DOHH2 (cell line): ENCODE measurements at regions not wholly inside any gene's neighbourhood (a gene's known extent, or its start where the extent isn't known, plus 50 kb on each side); places are given as distances from the start of the nearest gene placed in this dataset.

Experiments
- H3F3A ChIP-seq: fragments of 200-600 bp; sonication (generic), shearing (Covaris generic); 2 replicates; pipeline ENCODE4 v1.6.0; 2016; ENCODE audit warnings: antibody characterized with exemption, mild to moderate bottlenecking; ENCODE audit not compliant: control insufficient read depth, insufficient read depth
- H3K27ac ChIP-seq: fragments of 200-600 bp; sonication (generic); 2 replicates; pipeline ENCODE4 v1.5.1; 2014; ENCODE audit warnings: low read depth, mild to moderate bottlenecking, low read length, moderate library complexity
- H3K27me3 ChIP-seq: fragments of 200-600 bp; sonication (generic); 2 replicates; pipeline ENCODE4 v1.6.1; 2014; ENCODE audit warnings: mild to moderate bottlenecking, low read length, mixed read lengths; ENCODE audit not compliant: control insufficient read depth
- H3K36me3 ChIP-seq: fragments of 200-600 bp; sonication (generic); 2 replicates; pipeline ENCODE4 v1.6.1; 2014; ENCODE audit warnings: mild to moderate bottlenecking, low read length, moderate library complexity, mixed read lengths; ENCODE audit not compliant: control insufficient read depth
- H3K4me1 ChIP-seq: fragments of 200-600 bp; sonication (generic); 2 replicates; pipeline ENCODE4 v1.6.1; 2014; ENCODE audit warnings: mild to moderate bottlenecking, low read length, mixed read lengths; ENCODE audit not compliant: control insufficient read depth
- H3K4me2 ChIP-seq: fragments of 200-600 bp; sonication (generic); 2 replicates; pipeline ENCODE4 v1.6.0; 2014; ENCODE audit warnings: mild to moderate bottlenecking, low read length, moderate library complexity
- H3K4me3 ChIP-seq: fragments of 200-600 bp; sonication (generic); 2 replicates; pipeline ENCODE4 v1.5.1; 2014; ENCODE audit warnings: mild to moderate bottlenecking, low read length, mixed read lengths
- H3K79me2 ChIP-seq: fragments of 200-600 bp; sonication (generic); 2 replicates; pipeline ENCODE4 v1.6.1; 2014; ENCODE audit warnings: mild to moderate bottlenecking, low read length, mixed read lengths; ENCODE audit not compliant: control insufficient read depth
- H3K9me2 ChIP-seq: fragments of 200-600 bp; sonication (generic); replicated peaks from 2 replicates; pipeline ENCODE4 v1.6.1; 2014; ENCODE audit warnings: mild to moderate bottlenecking, low read length, mixed read lengths; ENCODE audit not compliant: control insufficient read depth
- H3K9me3 ChIP-seq: fragments of 200-600 bp; sonication (generic); 2 replicates; pipeline ENCODE4 v1.6.1; 2014; ENCODE audit warnings: antibody characterized with exemption, low read length, mixed read lengths; ENCODE audit not compliant: control insufficient read depth, insufficient read depth
- H4K20me1 ChIP-seq: fragments of 200-600 bp; sonication (generic); 2 replicates; pipeline ENCODE4 v1.6.0; 2014; ENCODE audit warnings: low read depth, mild to moderate bottlenecking, antibody characterized with exemption, low read length, moderate library complexity; ENCODE audit not compliant: control insufficient read depth, insufficient read depth
- EZH2phosphoT487 ChIP-seq: fragments of 200-600 bp; sonication (generic); IDR thresholded peaks from 2 replicates; pipeline ENCODE4 v1.6.1; 2017; ENCODE audit warnings: borderline replicate concordance, mild to moderate bottlenecking, antibody characterized with exemption, low read length, moderate library complexity, mixed read lengths
- TF ChIP-seq, protein P1 (sequence below): fragments of 200-600 bp; sonication (generic); IDR thresholded peaks from one replicate; pipeline ENCODE4 v1.5.1; 2014; ENCODE audit warnings: antibody characterized with exemption, mild to moderate bottlenecking, low read depth, low read length; ENCODE audit not compliant: poor library complexity, severe bottlenecking

DNA sequence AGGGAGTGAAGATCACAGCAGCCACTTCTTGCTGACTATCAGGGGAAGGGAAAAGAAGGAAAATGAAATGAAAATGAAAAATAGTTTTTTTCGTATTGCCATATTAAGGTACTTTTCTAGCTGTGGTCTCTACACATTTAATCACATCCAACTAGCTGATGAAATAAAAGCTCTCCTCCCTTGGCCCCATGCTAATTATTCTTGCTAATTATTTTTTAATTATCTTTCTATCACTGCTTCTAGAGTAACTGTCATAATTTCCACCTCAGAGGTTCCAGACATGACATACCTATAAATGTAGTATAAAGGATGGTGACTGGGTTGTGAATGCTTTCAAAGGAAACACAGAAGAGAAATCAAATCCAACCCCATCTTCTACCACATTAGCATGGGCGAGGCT, 334.1 kb upstream of the MAN1A1 start:
- no peaks in the 10 kb centered on the region for H3K4me1 ChIP-seq
- no peaks in the 10 kb centered on the region for H3K79me2 ChIP-seq
- H3K9me2 ChIP-seq: no peaks in the 10 kb centered on the region

DNA sequence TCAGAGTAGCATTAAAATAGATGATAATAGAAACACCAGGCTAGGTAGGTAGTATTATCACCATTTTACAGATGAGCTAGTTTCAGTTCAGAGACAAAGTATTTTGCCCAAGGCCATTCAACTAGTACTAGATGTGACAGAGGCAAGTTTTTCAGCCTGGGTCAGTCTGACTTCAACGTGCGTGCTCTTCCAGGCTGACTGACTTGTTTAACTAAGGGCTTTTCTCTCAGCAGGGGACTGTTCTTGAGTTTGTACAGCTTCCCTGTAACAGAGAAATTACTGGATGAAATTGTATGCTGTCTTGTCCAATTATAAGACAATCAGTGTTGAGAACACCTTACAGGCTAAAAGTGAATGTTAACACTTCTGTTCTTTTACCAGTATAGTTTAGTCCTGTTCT, 333.5 kb upstream of the MAN1A1 start:
- Histone ChIP-seq H3K27me3 (no peaks in the 10 kb centered on the region), H4K20me1 (no peaks in the 10 kb centered on the region), H3K36me3 (no peaks in the 10 kb centered on the region), H3F3A (no peaks in the 10 kb centered on the region), H3K9me2 (no peaks in the 10 kb centered on the region), H3K4me2 (no peak overlapping the region), H3K4me3 (no peak overlapping the region), H3K9me3 (no peaks in the 10 kb centered on the region), H3K27ac (no peak overlapping the region), H3K4me1 (no peaks in the 10 kb centered on the region), H3K79me2 (no peaks in the 10 kb centered on the region)
- TF ChIP-seq, protein P1, sequence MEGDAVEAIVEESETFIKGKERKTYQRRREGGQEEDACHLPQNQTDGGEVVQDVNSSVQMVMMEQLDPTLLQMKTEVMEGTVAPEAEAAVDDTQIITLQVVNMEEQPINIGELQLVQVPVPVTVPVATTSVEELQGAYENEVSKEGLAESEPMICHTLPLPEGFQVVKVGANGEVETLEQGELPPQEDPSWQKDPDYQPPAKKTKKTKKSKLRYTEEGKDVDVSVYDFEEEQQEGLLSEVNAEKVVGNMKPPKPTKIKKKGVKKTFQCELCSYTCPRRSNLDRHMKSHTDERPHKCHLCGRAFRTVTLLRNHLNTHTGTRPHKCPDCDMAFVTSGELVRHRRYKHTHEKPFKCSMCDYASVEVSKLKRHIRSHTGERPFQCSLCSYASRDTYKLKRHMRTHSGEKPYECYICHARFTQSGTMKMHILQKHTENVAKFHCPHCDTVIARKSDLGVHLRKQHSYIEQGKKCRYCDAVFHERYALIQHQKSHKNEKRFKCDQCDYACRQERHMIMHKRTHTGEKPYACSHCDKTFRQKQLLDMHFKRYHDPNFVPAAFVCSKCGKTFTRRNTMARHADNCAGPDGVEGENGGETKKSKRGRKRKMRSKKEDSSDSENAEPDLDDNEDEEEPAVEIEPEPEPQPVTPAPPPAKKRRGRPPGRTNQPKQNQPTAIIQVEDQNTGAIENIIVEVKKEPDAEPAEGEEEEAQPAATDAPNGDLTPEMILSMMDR: no peak
- TF ChIP-seq EZH2phosphoT487: no peak

More for the DNA sequence above, 334.1 kb upstream of the MAN1A1 start:
- TF ChIP-seq, protein P1: no peak
- no peak for TF ChIP-seq EZH2phosphoT487
- Histone ChIP-seq H3K9me3 (no peaks in the 10 kb centered on the region), H3K36me3 (no peaks in the 10 kb centered on the region), H3F3A (no peaks in the 10 kb centered on the region), H3K4me3 (no peak overlapping the region), H4K20me1 (no peaks in the 10 kb centered on the region), H3K4me2 (no peak overlapping the region), H3K27me3 (no peaks in the 10 kb centered on the region), H3K27ac (no peak overlapping the region)

DNA sequence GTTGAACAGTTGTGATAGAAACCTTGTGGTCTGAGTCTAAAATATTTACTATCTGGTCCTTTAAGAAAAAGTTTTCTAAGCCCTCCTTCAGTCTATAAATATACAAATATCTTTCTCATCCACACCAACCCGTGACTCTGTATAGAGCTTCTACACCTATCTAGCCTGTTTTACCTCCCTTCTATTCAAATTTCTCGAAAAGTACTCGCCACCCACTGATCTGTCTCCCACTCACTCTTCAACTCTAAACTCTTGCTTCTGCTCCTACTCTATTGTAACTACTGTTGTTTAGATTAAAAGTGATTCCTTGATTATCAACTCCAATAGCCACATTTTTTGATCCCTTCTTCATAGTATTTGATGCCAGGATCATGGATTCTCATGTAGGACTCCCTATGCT, 329.4 kb upstream of the MAN1A1 start:
- Histone ChIP-seq H3K79me2 (no peaks in the 10 kb centered on the region), H3K4me1 (no peaks in the 10 kb centered on the region), H3F3A (no peaks in the 10 kb centered on the region), H3K9me3 (no peaks in the 10 kb centered on the region), H3K4me3 (no peak overlapping the region), H3K9me2 (no peaks in the 10 kb centered on the region), H3K27ac (no peak overlapping the region), H3K4me2 (no peak overlapping the region), H3K36me3 (no peaks in the 10 kb centered on the region), H3K27me3 (no peaks in the 10 kb centered on the region), H4K20me1 (no peaks in the 10 kb centered on the region)
- TF ChIP-seq, protein P1: no peak
- TF ChIP-seq EZH2phosphoT487: no peak

DNA sequence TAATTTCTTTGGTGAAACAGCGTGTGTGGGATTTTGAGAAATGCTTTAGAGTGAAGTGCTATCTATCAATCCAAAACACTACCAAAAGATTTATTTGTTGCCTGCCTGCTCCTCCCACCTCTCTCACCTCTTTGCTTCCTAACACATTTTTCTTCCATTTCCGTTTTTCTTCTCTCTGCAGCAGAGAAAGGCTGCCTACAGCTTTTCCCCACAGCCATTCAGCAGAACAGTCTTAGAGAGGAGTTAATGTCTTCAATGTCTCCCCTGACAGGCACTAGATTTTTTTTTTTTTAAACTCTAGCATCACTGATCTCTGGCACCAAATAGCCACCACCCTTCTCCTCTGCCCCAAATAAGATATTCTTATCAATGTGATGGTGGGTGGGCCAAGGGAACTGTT, 327.8 kb upstream of the MAN1A1 start:
- Histone ChIP-seq H3K4me2 (no peak overlapping the region), H3K79me2 (no peaks in the 10 kb centered on the region), H3K27me3 (no peaks in the 10 kb centered on the region), H3K27ac (no peak overlapping the region), H3K4me1 (no peaks in the 10 kb centered on the region), H3K4me3 (no peak overlapping the region), H3K9me2 (no peaks in the 10 kb centered on the region), H3F3A (no peaks in the 10 kb centered on the region), H4K20me1 (no peaks in the 10 kb centered on the region), H3K36me3 (no peaks in the 10 kb centered on the region), H3K9me3 (no peaks in the 10 kb centered on the region)
- no peak for TF ChIP-seq EZH2phosphoT487
- TF ChIP-seq, protein P1: no peak
